GM23338 (cell line): ENCODE measurements at regions not wholly inside any gene's neighbourhood (a gene's known extent, or its start where the extent isn't known, plus 50 kb on each side); places are given as distances from the start of the nearest gene placed in this dataset.

Experiments
- CTCF ChIP-seq, 2 experiments: fragments of 200-600 bp in 1 of 2; sonication (generic) in 1 of 2; conservative IDR thresholded peaks; 2 replicates each; pipeline versions ENCODE4 v1.5.1 to v1.6.1; 2016 to 2017; ENCODE audit warnings: antibody characterized with exemption in 2 of 2, low read depth in 2 of 2, mild to moderate bottlenecking in 2 of 2, moderate library complexity in 1 of 2
- ETS1 ChIP-seq: IDR thresholded peaks from 2 replicates; pipeline ENCODE4 v1.6.1; 2016; ENCODE audit warnings: antibody characterized with exemption
- EZH2 ChIP-seq: fragments of 200-600 bp; sonication (generic); IDR thresholded peaks from one replicate; pipeline ENCODE4 v1.8.0; 2017; ENCODE audit warnings: antibody characterized with exemption, mild to moderate bottlenecking, low read depth; ENCODE audit not compliant: unreplicated experiment
- EZH2phosphoT487 ChIP-seq: fragments of 200-600 bp; sonication (generic); IDR thresholded peaks from one replicate; pipeline ENCODE4 v1.8.1; 2018; ENCODE audit warnings: antibody characterized with exemption; ENCODE audit not compliant: unreplicated experiment
- NANOG ChIP-seq: IDR thresholded peaks from 2 replicates; pipeline ENCODE4 v1.6.1; 2016; ENCODE audit warnings: antibody characterized with exemption, borderline replicate concordance
- POLR2AphosphoS5 ChIP-seq: IDR thresholded peaks from 2 replicates; pipeline ENCODE4 v1.6.1; 2016; ENCODE audit warnings: antibody characterized with exemption, low read depth
- REST ChIP-seq: IDR thresholded peaks from one replicate; pipeline ENCODE4 v1.6.1; 2018; ENCODE audit warnings: antibody characterized with exemption; ENCODE audit not compliant: unreplicated experiment
- STAT1 ChIP-seq: IDR thresholded peaks from one replicate; pipeline ENCODE4 v1.6.1; 2016; ENCODE audit warnings: antibody characterized with exemption; ENCODE audit not compliant: unreplicated experiment
- ZNF114 ChIP-seq: fragments of 250-450 bp; sonication (Bioruptor Pico); IDR thresholded peaks from 2 replicates; pipeline ENCODE4 v1.5.0; 2020; ENCODE audit warnings: mild to moderate bottlenecking, moderate library complexity

- TF ChIP-seq CTCF (conservative IDR thresholded peaks at IDR 0.05; ENCODE audit: low read depth in 2 of 2) (no peak), EZH2phosphoT487 (no peak), REST (no peak), POLR2AphosphoS5 (no peak), NANOG (no peak), EZH2 (no peak), ETS1 (no peak), STAT1 (no peak), ZNF114 (CRISPR knock-in tag) (no peak)
Measured at GRCh38 chr13:107329991-107330390, 762.1 kb upstream of the ARGLU1 start.
